ENCODE measurements at regions not wholly inside any gene's neighbourhood (a gene's known extent, or its start where the extent isn't known, plus 50 kb on each side); places are given as distances from the start of the nearest gene placed in this dataset.

DNA sequence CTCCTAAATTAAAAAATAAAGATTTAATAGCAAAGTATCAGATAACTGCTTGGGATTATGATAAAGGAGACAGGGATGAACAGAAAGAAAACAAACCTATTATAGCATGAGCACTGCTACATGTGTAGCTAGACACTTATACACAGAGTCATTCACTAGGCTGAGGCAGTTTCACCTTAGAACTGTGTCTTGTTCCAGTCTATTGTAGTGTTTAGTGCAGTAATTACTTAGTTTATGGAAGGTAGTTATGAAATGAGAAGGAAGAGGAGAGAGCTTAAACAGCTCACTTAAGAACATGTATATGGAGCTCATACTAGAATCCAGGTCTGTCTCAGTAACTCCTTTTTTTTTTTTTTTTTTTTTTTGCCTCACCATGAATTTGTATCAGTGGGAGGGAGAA, 441.4 kb downstream of the PDCD6IP start:
- Mint-ChIP-seq H3K36me3 (no peaks in the 10 kb centered on the region), H3K27me3 (peaks cover 3% of the 10 kb centered on the region), H3K4me3 (no peak overlapping the region), H3K4me1 (no peaks in the 10 kb centered on the region), H3K9me3 (no peaks in the 10 kb centered on the region), H3K27ac (no peak overlapping the region)
- no peak for DNase-seq
- CTCF ChIA-PET: no interaction called here

DNA sequence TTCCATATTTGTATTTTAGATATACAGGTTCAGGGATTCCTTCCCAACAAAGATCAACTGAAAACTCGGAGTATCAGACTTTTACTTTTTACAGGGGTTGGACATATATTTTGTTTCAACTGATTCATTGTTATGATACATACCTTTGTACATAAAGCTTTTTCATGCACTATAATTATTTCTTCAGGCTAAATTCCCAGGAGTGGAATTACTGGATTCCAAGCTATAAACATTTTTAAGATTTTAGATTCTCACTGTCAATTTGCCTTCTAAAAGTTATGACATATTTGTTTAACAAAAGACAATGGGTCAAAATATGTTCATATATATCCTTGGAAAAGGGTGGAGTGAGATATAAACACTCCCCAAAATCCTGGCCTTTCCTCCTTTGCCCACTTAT, 449.0 kb downstream of the PDCD6IP start:
- Mint-ChIP-seq H3K9me3 (no peaks in the 10 kb centered on the region), H3K27me3 (no peaks in the 10 kb centered on the region), H3K27ac (no peak overlapping the region), H3K4me1 (no peaks in the 10 kb centered on the region), H3K4me3 (no peak overlapping the region), H3K36me3 (no peaks in the 10 kb centered on the region)
- DNase-seq: no peak
- CTCF ChIA-PET: interaction anchor here (4.5 kb wide), 1 partner anchor 12 kb away, joined by 14 read pairs; no protein-coding TSS in a partner anchor

DNA sequence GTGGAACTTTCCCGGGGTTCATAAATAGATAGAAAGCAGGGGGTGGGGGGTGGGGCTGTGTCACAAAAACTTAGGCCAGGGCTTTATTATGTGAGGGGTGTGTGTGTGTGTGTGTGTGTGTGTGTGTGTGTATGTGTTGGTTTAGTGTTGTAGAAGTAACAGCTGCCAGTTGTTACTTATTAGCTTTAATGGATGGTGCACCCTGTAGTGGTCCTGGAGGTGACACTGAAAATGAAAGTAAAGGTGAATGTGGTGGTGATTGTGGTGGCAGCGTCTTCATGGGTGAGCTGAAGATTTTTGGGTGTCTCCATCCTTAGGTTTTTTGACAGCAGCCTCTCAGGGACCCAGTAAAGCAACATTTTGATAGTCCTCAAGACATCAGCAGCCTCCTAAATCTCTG, 449.9 kb downstream of the PDCD6IP start:
- Mint-ChIP-seq H3K27me3 (no peaks in the 10 kb centered on the region), H3K27ac (no peak overlapping the region), H3K36me3 (no peaks in the 10 kb centered on the region), H3K4me3 (no peak overlapping the region), H3K4me1 (no peaks in the 10 kb centered on the region), H3K9me3 (no peaks in the 10 kb centered on the region)
- CTCF ChIA-PET: interaction anchor here (0.9 to 4.5 kb wide), 2 partner anchors 11 to 162 kb away, joined by 3 to 14 read pairs; no protein-coding TSS in a partner anchor
- DNase-seq: no peak

DNA sequence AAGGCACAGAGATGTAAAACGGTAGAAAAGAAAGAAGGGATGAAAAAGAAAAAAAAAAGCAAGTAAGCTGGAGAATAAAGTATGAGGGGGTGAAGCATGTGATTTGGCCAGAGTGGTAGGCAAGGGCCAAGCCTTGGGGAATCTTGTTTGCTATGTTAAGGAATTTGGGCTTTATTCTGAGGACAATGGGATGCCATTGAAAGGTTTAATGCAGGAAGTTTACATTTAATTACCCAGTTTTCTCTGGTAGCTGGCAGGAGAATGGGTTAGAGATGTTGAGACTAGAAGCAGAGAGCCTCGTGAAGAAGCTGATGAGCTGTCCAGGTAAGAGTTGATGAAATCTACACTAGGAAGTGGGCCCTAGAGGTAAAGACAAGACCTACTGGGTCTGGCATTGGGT, 455.9 kb downstream of the PDCD6IP start:
- no peak for DNase-seq
- Mint-ChIP-seq H3K9me3 (no peaks in the 10 kb centered on the region), H3K27me3 (peaks cover 6% of the 10 kb centered on the region), H3K4me1 (no peaks in the 10 kb centered on the region), H3K36me3 (no peaks in the 10 kb centered on the region), H3K27ac (no peak overlapping the region), H3K4me3 (no peak overlapping the region)
- CTCF ChIA-PET: no interaction called here

DNA sequence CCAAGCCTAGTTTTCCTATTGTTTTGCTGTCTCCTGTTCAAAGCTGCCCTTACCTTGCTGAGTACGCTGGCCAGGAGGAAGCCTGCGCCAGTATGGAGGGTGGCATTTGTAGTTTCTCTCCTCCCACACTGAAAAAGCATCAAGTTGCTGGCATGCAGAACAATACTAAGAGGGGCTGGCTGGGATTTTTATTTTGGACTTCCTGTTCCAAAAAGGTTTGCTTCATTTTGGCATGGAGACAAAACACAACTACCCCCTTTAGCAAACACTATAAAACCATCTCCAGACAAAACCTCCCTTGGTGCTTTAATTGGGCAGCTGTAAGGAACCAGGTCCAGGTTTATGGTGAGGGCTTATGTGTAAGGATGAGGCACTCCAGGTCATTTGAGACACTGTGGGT, 457.6 kb downstream of the PDCD6IP start:
- no peak overlapping the region for H3K4me3 Mint-ChIP-seq
- DNase-seq: no peak
- H3K9me3 Mint-ChIP-seq: no peaks in the 10 kb centered on the region
- H3K27me3 Mint-ChIP-seq: peaks cover 6% of the 10 kb centered on the region
- H3K27ac Mint-ChIP-seq: no peak overlapping the region
- H3K4me1 Mint-ChIP-seq: no peaks in the 10 kb centered on the region
- H3K36me3 Mint-ChIP-seq: no peaks in the 10 kb centered on the region
- CTCF ChIA-PET: interaction anchor here (0.7 kb wide), 1 partner anchor 9 kb away, joined by 3 read pairs; no protein-coding TSS in a partner anchor

DNA sequence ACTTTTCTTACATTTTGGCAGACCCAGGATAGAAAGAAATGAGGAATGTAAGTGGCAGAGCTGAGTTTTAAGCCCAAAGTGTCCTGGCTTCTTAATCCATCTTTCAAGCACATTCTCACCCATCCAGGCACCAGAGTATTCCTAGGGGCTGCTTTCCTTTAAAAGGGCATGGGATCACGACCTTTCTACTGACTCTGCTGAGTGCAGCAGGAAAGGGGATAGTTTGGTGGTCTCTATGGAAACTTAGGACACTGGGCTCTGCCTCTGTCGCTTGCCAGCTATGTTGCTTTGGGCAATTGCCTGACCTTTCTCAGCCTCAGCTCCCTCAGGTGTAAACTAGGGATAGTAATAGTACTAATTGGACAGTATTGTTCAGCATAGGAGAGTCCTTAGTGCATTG, 458.4 kb downstream of the PDCD6IP start:
- Mint-ChIP-seq H3K36me3 (no peaks in the 10 kb centered on the region), H3K27ac (no peak overlapping the region), H3K4me3 (no peak overlapping the region), H3K9me3 (no peaks in the 10 kb centered on the region), H3K27me3 (peaks cover 6% of the 10 kb centered on the region), H3K4me1 (no peaks in the 10 kb centered on the region)
- CTCF ChIA-PET: no interaction called here
- no peak for DNase-seq

DNA sequence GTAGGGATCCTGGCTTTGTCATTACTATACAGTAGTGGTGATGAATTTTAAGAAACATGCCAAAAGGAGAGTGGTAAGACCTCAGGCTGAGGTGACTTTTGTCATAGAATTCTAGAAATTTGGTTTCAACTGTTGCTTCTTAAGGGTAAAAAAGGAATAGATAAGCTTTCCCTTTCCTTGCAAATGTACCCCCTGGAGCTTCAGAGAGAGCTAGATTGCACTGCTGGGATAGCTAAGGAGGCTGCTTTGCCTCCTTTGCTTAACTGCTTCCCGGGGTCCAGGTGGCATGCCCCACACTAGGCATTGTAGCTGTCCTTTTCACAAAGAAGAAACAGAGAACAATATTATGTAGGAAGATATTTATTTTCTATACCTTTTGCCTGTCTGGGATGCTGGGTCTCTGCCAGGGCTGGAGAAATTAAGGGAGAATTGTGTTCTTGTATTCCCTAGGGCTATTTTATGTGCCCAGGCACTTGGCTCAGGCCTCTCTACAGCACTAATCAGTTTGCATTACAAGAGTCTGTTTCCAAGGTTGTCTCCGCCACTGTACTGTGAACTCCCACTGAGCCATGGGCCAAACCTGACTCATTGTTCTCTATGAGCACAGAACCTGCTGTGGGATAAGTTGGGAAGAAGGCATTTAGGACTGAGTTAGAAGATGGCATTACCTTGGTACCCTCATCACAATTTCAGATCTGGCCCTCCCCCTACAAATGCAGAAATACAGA, 460.0 kb downstream of the PDCD6IP start:
- H3K27ac Mint-ChIP-seq: no peak overlapping the region
- no peak overlapping the region for H3K4me3 Mint-ChIP-seq
- H3K4me1 Mint-ChIP-seq: no peaks in the 10 kb centered on the region
- H3K9me3 Mint-ChIP-seq: no peaks in the 10 kb centered on the region
- no peak for DNase-seq
- CTCF ChIA-PET: interaction anchor here (1.6 to 3.5 kb wide), 2 partner anchors 10 kb away, joined by 3 to 14 read pairs; no protein-coding TSS in a partner anchor
- no peaks in the 10 kb centered on the region for H3K36me3 Mint-ChIP-seq
- H3K27me3 Mint-ChIP-seq: peaks cover 9% of the 10 kb centered on the region

DNA sequence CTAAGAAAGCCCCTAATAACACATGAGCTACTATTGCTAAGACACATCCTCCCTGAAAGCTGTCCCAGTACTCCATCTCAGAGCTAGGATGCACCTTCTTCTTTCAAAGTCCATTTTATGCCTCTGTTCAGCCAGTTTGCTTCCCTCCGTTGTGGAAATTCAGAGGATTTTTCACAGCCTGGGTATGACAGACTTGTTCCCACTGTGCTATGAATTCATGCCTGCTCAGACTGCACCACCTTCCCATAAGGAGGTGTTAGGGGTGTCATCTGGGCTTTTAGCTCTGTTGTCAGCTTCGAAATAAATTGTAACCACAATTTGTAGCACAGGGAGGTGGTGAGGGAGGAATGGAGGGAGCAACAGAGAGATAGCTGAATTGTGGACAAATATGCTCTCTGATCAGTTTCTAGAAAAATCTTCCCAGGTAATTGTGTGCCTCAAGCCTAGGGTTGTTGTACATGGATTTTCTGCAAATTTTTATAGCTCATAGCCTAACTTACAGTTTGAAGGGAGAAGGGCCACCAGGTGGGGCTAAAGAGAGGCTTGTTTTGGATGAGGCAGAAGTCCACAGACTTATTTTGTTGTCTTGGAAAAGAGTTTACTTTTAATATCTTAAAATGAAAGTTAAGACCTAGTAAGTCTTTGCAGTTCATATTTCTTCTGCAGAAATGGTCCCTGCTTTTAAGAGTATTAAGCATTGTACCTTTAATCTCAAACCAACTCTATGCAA, 462.0 kb downstream of the PDCD6IP start:
- Mint-ChIP-seq H3K27me3 (peaks cover 15% of the 10 kb centered on the region), H3K9me3 (no peaks in the 10 kb centered on the region), H3K4me1 (no peaks in the 10 kb centered on the region), H3K27ac (no peak overlapping the region), H3K4me3 (no peak overlapping the region), H3K36me3 (no peaks in the 10 kb centered on the region)
- peak; percentile 42 for DNase-seq
- CTCF ChIA-PET: interaction anchor here (0.7 to 3.5 kb wide), 7 partner anchors 12 to 423 kb away, joined by 3 to 14 read pairs (median 3); no protein-coding TSS in a partner anchor

DNA sequence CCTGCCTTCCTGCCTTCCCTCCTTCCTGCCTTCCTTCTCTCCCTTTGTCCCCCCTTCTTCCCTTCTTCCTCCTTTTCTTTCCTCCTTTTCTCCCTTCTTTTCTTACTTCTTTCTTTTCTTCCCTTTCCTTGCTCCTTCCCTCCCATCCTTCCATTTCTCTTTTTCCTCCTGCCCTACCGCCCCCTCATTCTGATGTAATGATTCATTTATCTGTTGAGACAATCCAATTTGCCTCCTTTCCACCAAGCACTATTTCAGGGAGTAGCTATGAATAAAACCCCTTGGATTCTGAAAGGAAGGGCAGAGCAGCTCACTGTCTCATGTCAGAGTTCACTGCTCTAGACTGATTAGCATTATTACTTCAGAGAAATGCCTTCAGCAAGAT, 462.6 kb downstream of the PDCD6IP start:
- Mint-ChIP-seq H3K9me3 (no peaks in the 10 kb centered on the region), H3K27ac (no peak overlapping the region), H3K4me1 (no peaks in the 10 kb centered on the region), H3K27me3 (peaks cover 15% of the 10 kb centered on the region), H3K36me3 (no peaks in the 10 kb centered on the region), H3K4me3 (no peak overlapping the region)
- no peak for DNase-seq
- CTCF ChIA-PET: interaction anchor here (0.9 to 3.5 kb wide), 5 partner anchors 12 to 423 kb away, joined by 3 to 14 read pairs (median 4); no protein-coding TSS in a partner anchor

DNA sequence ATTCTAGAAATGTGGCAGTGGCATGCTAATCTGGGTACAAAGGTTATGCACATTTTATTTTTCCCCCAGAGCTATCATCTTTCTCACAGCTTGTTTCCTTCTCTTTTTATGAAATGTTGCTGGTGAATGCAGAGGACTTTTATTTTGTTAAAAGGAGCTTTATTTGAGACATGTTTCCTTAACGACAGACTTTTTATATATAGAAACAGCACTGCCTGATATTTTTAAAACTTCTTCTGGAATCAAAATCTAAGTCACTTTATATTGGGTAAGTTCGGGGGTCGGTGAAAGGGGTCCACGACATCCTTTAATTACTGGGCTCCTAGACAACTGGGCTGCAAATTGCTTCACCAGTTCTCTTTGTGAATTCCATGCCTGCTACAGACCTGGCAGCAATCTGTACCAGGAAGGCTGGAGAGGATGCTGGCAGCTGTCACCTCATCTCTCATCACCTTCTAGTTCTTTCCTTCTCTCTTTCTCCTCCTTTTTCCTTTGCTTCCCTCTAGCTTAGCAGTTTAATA, 464.7 kb downstream of the PDCD6IP start:
- CTCF ChIA-PET: no interaction called here
- no peak for DNase-seq
- Mint-ChIP-seq H3K27me3 (peaks cover 12% of the 10 kb centered on the region), H3K36me3 (no peaks in the 10 kb centered on the region), H3K27ac (no peak overlapping the region), H3K9me3 (no peaks in the 10 kb centered on the region), H3K4me1 (no peaks in the 10 kb centered on the region), H3K4me3 (no peak overlapping the region)

DNA sequence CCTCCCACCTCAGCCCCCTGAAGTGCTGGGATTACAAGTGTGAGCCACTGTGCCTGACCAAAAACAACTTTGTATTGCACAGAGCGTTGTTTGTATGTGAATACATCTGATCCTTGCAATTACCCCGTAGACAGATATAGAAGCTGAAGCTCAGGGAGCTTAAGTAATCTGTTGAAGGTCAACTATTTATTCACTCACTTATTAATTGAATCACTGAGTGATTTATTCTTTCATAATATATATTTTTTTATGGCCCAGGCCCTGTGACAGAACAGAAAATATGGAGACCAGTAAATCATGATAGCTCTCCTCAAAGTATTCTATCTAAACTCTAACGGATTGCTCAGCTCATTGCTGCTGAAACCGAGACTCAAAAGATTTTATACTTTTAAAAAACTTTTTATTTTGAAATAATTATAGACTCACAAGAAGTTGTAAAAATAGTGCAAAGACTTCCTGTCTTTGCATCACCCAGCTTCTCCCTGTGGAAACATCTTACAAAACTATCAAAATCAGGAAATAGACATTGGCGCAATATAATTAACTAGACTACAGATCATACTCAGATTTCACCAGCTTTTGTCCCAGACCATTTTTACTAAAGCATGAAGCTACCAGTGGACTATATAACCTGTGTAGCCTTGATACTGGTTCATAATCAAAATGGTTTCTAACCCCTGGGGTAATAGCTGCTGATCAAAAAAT, 466.1 kb downstream of the PDCD6IP start:
- no peak for DNase-seq
- peaks cover 12% of the 10 kb centered on the region for H3K27me3 Mint-ChIP-seq
- H3K4me1 Mint-ChIP-seq: no peaks in the 10 kb centered on the region
- no peak overlapping the region for H3K27ac Mint-ChIP-seq
- no peak overlapping the region for H3K4me3 Mint-ChIP-seq
- no peaks in the 10 kb centered on the region for H3K9me3 Mint-ChIP-seq
- H3K36me3 Mint-ChIP-seq: no peaks in the 10 kb centered on the region
- CTCF ChIA-PET: interaction anchor here (0.5 to 1.6 kb wide), 2 partner anchors 9 to 420 kb away, joined by 3 to 4 read pairs; no protein-coding TSS in a partner anchor

DNA sequence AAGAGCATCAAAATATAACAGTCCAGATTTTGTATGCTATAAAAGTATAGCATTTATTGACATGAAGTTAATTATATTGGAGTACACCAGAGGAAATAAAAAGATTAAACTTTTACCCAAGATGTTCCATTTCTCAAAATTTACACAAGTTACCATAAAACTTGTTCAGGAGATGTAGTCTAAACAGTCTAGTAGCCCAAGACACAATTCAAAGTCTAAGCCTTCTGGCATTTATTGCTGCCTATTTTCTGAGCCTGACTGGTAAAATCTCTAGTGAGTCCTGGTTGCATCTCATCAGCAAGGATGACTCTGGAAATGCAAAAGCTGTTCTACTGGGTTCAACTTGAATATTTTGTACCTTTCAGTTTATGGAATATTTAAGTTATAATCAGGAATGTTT, 468.7 kb downstream of the PDCD6IP start:
- Mint-ChIP-seq H3K9me3 (no peaks in the 10 kb centered on the region), H3K4me3 (no peak overlapping the region), H3K27me3 (peaks cover 12% of the 10 kb centered on the region), H3K4me1 (no peaks in the 10 kb centered on the region), H3K36me3 (no peaks in the 10 kb centered on the region), H3K27ac (no peak overlapping the region)
- DNase-seq: no peak
- CTCF ChIA-PET: no interaction called here

DNA sequence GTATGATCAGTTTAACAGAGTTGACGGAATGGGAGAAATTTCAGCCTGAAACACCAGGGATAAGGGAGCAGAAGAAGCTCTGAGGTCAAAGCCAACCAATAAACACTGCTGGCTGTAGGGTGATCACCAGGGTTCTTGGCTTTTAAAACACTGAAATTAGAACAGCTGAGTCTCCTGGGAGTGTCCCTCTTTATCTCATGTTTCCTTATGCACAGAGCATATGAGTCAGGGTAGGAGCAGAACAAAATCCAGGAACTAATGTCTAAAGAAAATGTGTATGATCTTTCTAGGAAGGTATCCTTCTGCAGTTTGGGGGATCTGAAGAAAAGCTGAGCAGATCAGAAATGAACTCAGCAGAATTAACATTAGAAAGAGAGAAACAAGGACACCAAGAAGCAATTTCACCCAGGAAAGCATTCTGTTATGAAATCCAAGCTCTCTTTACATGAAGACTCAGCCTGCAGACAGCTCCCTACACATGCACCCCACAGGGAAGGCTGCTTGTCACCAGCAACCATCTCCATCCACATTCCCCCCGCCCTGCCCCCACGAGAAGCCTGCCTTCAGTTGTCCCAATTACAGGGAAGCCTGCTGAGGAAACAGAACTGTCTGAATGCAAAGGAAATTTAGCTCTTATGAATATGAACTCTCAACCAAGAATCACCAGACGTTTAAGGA, 469.7 kb downstream of the PDCD6IP start:
- peaks cover 12% of the 10 kb centered on the region for H3K27me3 Mint-ChIP-seq
- H3K4me3 Mint-ChIP-seq: no peak overlapping the region
- H3K36me3 Mint-ChIP-seq: no peaks in the 10 kb centered on the region
- no peak overlapping the region for H3K27ac Mint-ChIP-seq
- H3K4me1 Mint-ChIP-seq: no peaks in the 10 kb centered on the region
- DNase-seq: no peak
- CTCF ChIA-PET: interaction anchor here (1.4 kb wide), 1 partner anchor 9 kb away, joined by 3 read pairs; no protein-coding TSS in a partner anchor
- no peaks in the 10 kb centered on the region for H3K9me3 Mint-ChIP-seq

DNA sequence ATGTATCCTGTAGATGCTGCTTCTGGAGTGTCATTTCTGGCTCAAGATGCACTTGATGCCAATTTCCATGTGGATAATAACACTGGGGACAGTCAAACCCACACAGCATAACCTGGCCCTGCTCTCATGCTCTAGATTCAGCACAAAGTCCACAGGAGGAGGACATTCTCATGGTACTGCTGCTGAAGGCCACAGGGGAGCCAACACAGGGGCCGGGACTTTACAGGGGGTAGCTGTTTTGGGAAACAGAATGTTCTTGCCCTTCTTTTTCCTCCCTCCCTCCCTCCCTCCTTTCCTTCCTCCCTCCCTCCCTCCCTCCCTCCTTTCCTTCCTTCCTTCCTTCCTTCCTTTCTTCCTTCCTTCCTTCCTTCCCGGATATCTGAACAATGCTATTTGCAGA, 477.4 kb downstream of the PDCD6IP start:
- no peaks in the 10 kb centered on the region for H3K4me1 Mint-ChIP-seq
- no peak overlapping the region for H3K4me3 Mint-ChIP-seq
- no peaks in the 10 kb centered on the region for H3K36me3 Mint-ChIP-seq
- no peaks in the 10 kb centered on the region for H3K27me3 Mint-ChIP-seq
- H3K9me3 Mint-ChIP-seq: no peaks in the 10 kb centered on the region
- CTCF ChIA-PET: no interaction called here
- DNase-seq: no peak
- H3K27ac Mint-ChIP-seq: no peak overlapping the region
